HUES48 (cell line): ENCODE measurements at regions not wholly inside any gene's neighbourhood (a gene's known extent, or its start where the extent isn't known, plus 50 kb on each side); places are given as distances from the start of the nearest gene placed in this dataset.
"Not testable (repeated sequence)": the region's sequence is repeated elsewhere in the genome, so short reads cannot be mapped to it uniquely, and the experiment has no call there.

ENCODE experiments used
- H3K27ac ChIP-seq: one replicate; pipeline ENCODE4 v1.7.0; 2013; ENCODE audit warnings: low read depth, low read length, inconsistent platforms
- H3K27me3 ChIP-seq: 2 replicates; pipeline ENCODE4 v1.6.1; 2013; ENCODE audit warnings: mild to moderate bottlenecking, low read length; ENCODE audit not compliant: control insufficient read depth, insufficient read depth
- H3K36me3 ChIP-seq: 2 replicates; pipeline ENCODE4 v1.6.1; 2013; ENCODE audit warnings: low read length; ENCODE audit not compliant: control insufficient read depth, insufficient read depth
- H3K4me1 ChIP-seq: 2 replicates; pipeline ENCODE4 v1.6.1; 2013; ENCODE audit warnings: mild to moderate bottlenecking, low read length; ENCODE audit not compliant: control insufficient read depth, insufficient read depth
- H3K4me3 ChIP-seq: 2 replicates; pipeline ENCODE4 v1.5.1; 2013; ENCODE audit warnings: mild to moderate bottlenecking, low read depth, low read length
- H3K9ac ChIP-seq: 2 replicates; pipeline ENCODE4 v1.6.1; 2013; ENCODE audit warnings: mild to moderate bottlenecking, low read depth, low read length, moderate library complexity
- H3K9me3 ChIP-seq: 2 replicates; pipeline ENCODE4 v1.6.1; 2013; ENCODE audit warnings: low read length; ENCODE audit not compliant: control insufficient read depth, insufficient read depth

DNA sequence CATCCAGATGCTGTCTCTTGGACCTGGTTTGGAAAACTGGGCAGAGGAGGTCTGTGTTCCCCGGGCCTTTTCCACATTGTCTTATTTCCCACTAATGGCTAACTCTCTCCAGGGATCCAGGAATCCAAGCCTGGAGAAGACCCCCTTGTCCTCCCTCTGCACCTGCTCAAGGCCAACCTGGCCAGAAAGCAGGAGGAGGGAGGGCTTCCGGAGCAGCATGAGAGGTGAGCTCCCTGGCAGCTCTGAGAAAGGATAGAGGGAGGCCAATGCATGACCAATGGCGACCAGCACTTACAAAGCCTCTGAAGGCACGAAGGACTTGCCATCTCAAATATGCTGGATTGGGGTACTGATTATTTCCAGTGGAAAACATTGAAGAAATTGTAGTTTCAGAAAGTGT is 445.0 kb upstream of the B3GAT1 start:
- H3K4me1 ChIP-seq = 0 out of 2 replicates have a peak, but pooled peaks cover 1% of the 10 kb centered on the region
- H3K36me3 ChIP-seq = no peaks in the 10 kb centered on the region
- H3K4me3 ChIP-seq = no peak overlapping the region
- no peaks in the 10 kb centered on the region for H3K27me3 ChIP-seq
- no peak overlapping the region for H3K27ac ChIP-seq
- no peak overlapping the region for H3K9ac ChIP-seq
- no peaks in the 10 kb centered on the region for H3K9me3 ChIP-seq

DNA sequence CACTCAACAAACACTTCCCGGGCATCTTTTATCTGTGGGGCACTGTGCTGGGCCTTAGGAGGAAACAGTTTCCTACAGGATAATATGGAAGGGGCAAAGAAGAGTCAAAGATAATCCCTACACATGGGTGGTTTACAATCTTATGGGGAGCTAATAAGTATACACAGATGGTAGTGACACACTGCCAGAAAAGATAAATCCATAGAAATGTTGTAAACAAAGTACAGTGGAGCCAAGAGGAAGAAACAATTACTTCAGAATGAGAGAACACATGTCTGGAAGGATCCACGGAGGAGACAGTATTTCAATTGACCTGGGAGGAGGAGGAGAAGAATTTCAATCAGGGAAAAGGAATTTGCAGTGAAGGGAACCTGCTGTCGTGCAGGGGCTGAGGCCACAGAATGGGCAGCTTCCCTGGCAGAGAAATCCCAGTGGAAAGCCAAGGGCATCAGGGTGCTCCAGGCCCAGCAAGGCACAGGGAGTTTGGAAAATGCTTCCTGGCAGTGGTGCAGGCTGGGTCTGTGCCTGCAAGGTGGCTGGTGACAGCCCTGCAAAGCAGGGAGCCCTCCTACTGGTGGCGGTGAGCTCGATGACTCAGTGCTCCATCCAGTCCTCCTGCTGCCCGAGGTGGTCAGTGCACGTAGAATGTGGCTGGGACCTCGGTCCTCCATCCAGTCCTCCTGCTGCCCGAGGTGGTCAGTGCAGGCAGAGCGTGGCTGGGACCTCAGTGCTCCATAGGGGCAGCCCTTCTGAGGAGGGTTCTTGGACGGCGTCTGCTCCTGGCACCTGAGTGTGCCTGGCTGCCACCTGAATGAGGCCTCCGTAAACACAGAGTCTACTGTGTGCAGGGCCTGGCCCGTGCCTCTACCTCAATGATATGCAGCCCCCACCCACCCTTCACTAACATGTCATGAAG is 444.3 kb upstream of the B3GAT1 start:
- no peaks in the 10 kb centered on the region for H3K36me3 ChIP-seq
- H3K9me3 ChIP-seq = no peaks in the 10 kb centered on the region
- peaks cover 5% of the 10 kb centered on the region; the same call in 1 of the 2 replicates for H3K4me1 ChIP-seq
- no peak overlapping the region for H3K9ac ChIP-seq
- H3K27ac ChIP-seq = no peak overlapping the region
- no peak overlapping the region for H3K4me3 ChIP-seq
- H3K27me3 ChIP-seq = no peaks in the 10 kb centered on the region

DNA sequence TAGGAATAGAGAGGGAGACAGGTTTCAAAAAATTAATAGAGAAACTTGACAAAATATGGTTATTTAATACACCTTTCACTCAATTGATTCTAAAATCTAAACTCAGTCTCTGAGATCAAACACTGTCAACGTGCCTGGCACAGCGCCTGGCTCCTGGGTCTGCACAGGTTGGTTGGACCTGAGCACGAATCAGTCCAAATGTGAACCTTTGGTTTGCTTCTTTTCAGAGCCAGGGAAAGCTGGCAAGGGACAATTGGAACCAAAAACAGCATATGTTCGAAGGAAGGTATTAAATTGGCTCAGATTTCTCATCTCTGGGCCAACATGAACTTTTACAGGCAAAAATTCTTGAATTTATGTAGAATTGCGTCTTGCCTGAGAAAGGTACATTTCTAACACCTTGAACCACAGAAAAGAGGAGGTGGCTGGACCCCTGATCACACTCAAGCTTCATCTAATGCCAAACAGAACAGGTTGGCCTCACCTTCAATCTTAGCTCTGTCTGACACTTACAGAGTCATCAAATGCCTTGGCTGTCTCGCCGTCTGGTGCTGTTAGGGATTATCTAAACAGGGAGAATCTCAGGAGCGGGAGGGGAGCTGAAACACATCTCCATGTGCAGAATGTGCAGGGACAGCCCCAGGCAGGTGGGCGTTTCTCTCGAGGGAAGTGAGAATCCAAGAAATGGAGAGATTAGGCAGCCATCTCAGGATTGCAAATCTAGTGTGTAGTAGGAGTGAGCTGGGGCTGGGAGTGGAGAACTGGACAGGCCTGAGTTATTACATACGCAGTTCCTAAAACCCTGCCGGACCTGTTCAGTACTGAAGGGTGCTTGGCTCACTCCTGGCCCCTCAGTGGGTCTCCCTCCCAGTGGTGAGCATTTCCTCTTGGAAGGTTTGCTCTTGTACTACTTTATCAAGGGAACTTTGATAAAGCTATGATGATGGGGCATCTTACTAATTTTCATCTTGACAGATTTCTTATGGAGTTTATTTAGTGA is 442.2 kb upstream of the B3GAT1 start:
- no peak overlapping the region for H3K9ac ChIP-seq
- no peaks in the 10 kb centered on the region for H3K27me3 ChIP-seq
- no peak overlapping the region for H3K4me3 ChIP-seq
- H3K36me3 ChIP-seq = no peaks in the 10 kb centered on the region
- H3K9me3 ChIP-seq = no peaks in the 10 kb centered on the region
- H3K27ac ChIP-seq = no peak overlapping the region
- peaks cover 10% of the 10 kb centered on the region; the same call in 1 of the 2 replicates for H3K4me1 ChIP-seq

DNA sequence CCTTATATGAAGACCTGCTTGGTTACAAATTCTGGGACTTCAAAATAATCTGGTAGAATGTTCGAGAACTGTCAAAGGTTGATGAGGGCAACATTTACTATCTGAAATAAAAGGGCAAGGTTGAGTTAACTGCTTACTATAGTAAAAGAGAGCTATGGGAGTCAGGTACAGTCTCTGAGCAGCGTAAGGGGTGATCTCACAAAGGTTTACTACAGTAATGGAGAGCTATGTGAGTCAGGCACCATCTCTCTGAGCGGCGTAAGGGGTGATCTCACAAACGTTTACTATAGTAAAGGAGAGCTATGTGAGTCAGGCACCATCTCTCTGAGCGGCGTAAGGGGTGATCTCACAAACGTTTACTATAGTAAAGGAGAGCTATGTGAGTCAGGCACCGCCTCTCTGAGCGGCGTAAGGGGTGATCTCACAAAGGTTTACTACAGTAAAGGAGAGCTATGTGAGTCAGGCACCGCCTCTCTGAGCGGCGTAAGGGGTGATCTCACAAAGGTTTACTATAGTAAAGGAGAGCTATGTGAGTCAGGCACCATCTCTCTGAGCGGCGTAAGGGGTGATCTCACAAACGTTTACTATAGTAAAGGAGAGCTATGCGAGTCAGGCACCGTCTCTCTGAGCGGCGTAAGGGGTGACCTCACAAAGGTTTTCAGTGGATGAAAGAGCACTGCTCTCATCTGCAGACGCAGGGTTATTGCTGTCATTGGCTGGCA is 439.6 kb upstream of the B3GAT1 start:
- H3K4me3 ChIP-seq, H3K36me3 ChIP-seq, H3K27ac ChIP-seq, H3K27me3 ChIP-seq, H3K9me3 ChIP-seq, H3K9ac ChIP-seq: not testable (repeated sequence)
- peaks cover 10% of the 10 kb centered on the region; the same call in 1 of the 2 replicates for H3K4me1 ChIP-seq

DNA sequence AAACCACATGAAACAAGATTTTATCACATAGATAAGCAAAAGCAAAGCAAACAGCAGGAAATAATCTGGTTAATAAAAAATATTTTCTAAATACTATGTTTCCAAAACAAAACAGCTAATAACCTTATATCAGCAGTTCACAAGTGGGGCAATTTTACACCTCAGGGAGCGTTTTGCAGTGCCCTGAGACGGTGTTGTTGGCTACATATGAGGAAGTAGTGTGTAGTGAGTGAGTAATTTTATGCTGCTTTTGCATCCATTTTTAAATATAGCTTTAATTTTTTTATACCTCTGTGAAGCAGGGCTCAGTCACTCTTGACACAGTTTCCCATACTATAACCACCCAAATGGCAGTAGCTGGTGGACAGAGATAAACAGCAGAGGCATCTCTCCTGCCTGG is 438.5 kb upstream of the B3GAT1 start:
- Histone ChIP-seq H3K4me3 (no peak overlapping the region), H3K36me3 (no peaks in the 10 kb centered on the region), H3K9ac (no peak overlapping the region), H3K9me3 (no peaks in the 10 kb centered on the region), H3K27ac (no peak overlapping the region), H3K4me1 (peaks cover 10% of the 10 kb centered on the region; the same call in 1 of the 2 replicates), H3K27me3 (no peaks in the 10 kb centered on the region)

DNA sequence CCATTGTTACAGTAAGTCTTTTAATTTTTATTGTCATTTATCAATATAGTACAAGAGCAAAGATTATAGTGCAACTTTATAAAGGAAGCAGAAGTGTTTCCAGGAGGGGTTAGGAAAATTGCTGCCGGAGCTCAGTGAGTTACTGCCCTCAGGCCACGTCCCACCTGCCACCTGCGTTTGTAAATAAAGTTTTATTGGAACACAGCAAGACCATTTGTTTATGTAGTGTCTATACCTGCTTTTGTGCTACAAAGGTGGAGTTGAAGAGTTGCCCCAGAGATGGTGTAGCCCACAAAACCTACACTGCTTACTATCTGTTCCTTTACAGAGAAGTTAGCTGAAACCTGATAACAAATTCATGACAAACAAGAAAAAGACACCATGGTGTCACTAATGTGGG is 437.8 kb upstream of the B3GAT1 start:
- no peak overlapping the region for H3K4me3 ChIP-seq
- H3K27me3 ChIP-seq = no peaks in the 10 kb centered on the region
- peaks cover 10% of the 10 kb centered on the region; the same call in 1 of the 2 replicates for H3K4me1 ChIP-seq
- H3K36me3 ChIP-seq = no peaks in the 10 kb centered on the region
- H3K9me3 ChIP-seq = no peaks in the 10 kb centered on the region
- no peak overlapping the region for H3K27ac ChIP-seq
- H3K9ac ChIP-seq = no peak overlapping the region

DNA sequence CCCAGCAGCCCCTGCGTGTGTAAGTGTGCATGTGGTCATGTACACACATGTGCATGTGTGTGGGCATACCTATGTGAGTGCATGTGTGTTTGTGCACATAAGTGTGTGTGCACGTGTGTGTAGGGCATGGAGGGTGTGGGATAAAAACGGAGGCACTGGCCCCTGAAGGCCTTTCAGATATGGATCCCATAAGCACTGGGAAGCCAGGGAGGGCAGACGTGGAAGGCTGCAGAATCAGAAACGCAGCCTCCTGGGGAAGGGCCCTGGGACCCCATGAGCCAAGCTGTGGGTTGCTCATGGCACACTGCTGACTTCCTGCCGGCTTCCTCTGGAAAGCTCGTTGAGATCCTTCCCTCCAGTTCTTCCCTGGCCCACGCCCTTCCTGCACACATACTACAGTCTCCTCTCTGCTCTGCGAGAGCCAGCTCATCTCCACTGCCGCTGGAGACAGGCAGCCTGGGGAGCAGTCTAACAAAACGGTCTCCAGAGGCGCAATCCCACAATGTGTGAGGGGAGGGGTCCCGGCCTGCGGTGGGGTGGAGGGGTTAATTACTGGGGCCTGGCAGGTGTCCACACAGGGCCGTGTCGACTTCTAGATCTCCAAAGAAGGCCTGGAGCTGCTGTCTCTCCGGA is 435.2 kb upstream of the B3GAT1 start:
- Histone ChIP-seq H3K27me3 (no peaks in the 10 kb centered on the region), H3K36me3 (no peaks in the 10 kb centered on the region), H3K27ac (no peak overlapping the region), H3K9ac (no peak overlapping the region), H3K4me1 (peaks cover 10% of the 10 kb centered on the region; the same call in 1 of the 2 replicates), H3K9me3 (no peaks in the 10 kb centered on the region), H3K4me3 (no peak overlapping the region)

DNA sequence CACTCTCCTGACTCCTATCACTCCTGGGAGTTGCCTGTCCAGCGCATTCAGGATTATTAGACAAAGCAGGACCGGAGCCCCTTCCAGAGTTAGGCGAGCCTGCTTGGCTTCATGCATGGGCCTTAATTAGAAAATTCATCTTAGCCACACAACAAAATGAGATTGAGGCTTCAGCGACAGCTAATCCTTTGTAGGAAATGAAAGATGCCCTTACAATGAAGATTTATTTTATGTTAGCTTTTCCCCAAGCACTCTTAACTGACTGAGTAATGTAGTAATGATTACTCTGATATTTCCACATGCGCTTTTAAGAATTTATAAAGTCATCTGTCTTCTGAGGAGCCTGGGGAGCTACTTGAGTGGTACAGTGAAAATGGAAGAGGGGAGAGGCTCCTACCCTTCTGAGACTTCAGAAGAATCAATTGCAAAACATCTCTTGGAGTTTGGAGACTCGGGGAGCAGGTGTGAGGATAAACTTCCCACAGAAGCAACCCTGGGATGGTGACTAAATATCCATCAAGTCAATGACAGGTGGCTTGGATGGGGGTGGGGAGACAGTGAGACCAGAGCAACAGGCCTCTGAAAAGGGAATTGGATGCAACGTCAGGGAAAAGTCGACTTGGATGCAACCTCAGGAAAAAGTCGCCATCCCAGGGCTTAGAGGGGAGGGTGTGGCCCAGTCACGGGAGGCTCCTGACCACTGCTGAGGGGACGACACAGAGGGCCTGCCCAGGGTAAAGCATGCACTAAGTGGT is 434.5 kb upstream of the B3GAT1 start:
- H3K4me3 ChIP-seq = no peak overlapping the region
- peaks cover 8% of the 10 kb centered on the region; the same call in 1 of the 2 replicates for H3K4me1 ChIP-seq
- no peaks in the 10 kb centered on the region for H3K36me3 ChIP-seq
- H3K27me3 ChIP-seq = no peaks in the 10 kb centered on the region
- no peak overlapping the region for H3K9ac ChIP-seq
- no peak overlapping the region for H3K27ac ChIP-seq
- H3K9me3 ChIP-seq = no peaks in the 10 kb centered on the region

DNA sequence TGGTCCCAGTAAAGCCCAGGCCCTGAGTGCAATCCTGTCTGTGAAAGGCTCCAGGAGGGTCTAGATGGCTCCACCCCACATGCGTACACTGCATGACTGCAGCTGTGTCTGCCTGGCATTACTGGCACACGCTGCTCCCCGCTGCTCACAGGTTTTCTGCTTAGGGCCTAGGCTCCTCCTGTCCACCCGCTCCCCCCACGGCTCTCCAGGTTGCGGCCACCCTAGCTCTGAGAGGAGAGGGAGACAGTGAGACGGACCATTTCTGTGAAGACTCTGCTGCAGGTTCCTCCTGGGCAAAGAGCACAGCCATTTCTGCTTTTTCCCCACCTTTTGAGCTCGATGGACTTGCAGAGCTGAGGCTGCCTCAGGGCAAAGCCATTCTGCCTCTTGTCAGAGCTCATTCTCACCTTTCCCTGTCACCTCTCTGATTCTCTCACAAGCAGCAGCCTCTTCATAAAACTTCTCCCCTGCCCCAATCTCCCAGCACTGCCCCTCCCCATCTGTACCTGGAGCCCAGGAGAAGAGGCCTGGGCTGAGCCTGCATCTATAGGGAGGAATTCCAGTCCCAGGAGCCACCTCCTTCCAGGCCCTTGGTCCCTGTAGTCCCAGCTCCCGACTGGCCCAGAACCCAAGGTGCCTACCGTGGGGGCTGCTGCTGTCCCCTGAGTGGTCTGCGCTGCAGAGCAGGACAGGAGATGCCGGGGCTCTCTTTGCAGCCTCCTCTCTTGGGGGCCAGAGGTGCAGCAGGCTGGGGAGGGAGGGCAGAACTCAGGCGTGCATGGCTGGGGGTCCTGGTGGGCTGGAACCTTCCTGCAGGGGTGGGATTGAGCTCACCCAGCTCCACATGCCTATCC is 433.7 kb upstream of the B3GAT1 start:
- no peaks in the 10 kb centered on the region for H3K36me3 ChIP-seq
- H3K27me3 ChIP-seq = no peaks in the 10 kb centered on the region
- H3K4me1 ChIP-seq = no peaks in the 10 kb centered on the region

More for the DNA sequence above, 433.7 kb upstream of the B3GAT1 start:
- Histone ChIP-seq H3K9ac (no peak overlapping the region), H3K4me3 (no peak overlapping the region), H3K9me3 (no peaks in the 10 kb centered on the region), H3K27ac (no peak overlapping the region)
